Natural killer cell (primary cell): ENCODE measurements at regions not wholly inside any gene's neighbourhood (a gene's known extent, or its start where the extent isn't known, plus 50 kb on each side); places are given as distances from the start of the nearest gene placed in this dataset.

Source experiments
- ATAC-seq, 3 donors: fragments of 150-1000 bp in 2 of 3; fragments of 200-7000 bp in 1 of 3; cut with Tn5 transposase; 1 replicate in 1 of 3; 2 replicates in 2 of 3; pipeline ENCODE4 v1.10.0; 2021; ENCODE audit warnings: mild to moderate bottlenecking in 2 of 3, moderate library complexity in 2 of 3
- DNase-seq, 2 donors: peaks; one replicate each; pipeline versions ENCODE4 v3.0.0 to v3.0.0-alpha.2; 2013 to 2021; ENCODE audit warnings: mixed read lengths in 1 of 2
- H3K27ac ChIP-seq: one replicate; pipeline ENCODE4 v1.5.1; 2013; ENCODE audit warnings: mild to moderate bottlenecking, low read length
- H3K27me3 ChIP-seq: one replicate; pipeline ENCODE4 v1.6.1; 2013; ENCODE audit warnings: low read length; ENCODE audit not compliant: control insufficient read depth, insufficient read depth
- H3K36me3 ChIP-seq: one replicate; pipeline ENCODE4 v1.6.1; 2013; ENCODE audit warnings: low read length; ENCODE audit not compliant: control insufficient read depth, insufficient read depth
- H3K4me1 ChIP-seq: one replicate; pipeline ENCODE4 v1.6.1; 2013; ENCODE audit warnings: low read length; ENCODE audit not compliant: control insufficient read depth, insufficient read depth
- H3K4me3 ChIP-seq: one replicate; pipeline ENCODE4 v1.5.1; 2013; ENCODE audit warnings: low read length
- H3K9me3 ChIP-seq: one replicate; pipeline ENCODE4 v1.6.1; 2013; ENCODE audit warnings: low read length; ENCODE audit not compliant: control insufficient read depth, insufficient read depth
- H3K27ac Mint-ChIP-seq, 2 donors: one replicate each; pipeline ENCODE4 v1.8.0; 2022; ENCODE audit warnings: mild to moderate bottlenecking in 2 of 2, mixed read lengths in 2 of 2, moderate library complexity in 1 of 2
- H3K27me3 Mint-ChIP-seq, 2 donors: one replicate each; pipeline ENCODE4 v1.8.0; 2022; ENCODE audit warnings: low read depth in 2 of 2, mixed read lengths in 2 of 2
- H3K36me3 Mint-ChIP-seq: one replicate; pipeline ENCODE4 v1.8.0; 2022; ENCODE audit warnings: mixed read lengths
- H3K4me1 Mint-ChIP-seq, 2 donors: one replicate each; pipeline ENCODE4 v1.8.0; 2022; ENCODE audit warnings: mixed read lengths in 2 of 2
- H3K4me3 Mint-ChIP-seq: one replicate; pipeline ENCODE4 v1.8.0; 2022; ENCODE audit warnings: mild to moderate bottlenecking, moderate library complexity, mixed read lengths
- H3K9me3 Mint-ChIP-seq, 2 donors: one replicate each; pipeline ENCODE4 v1.8.0; 2022; ENCODE audit warnings: mixed read lengths in 2 of 2
- WGBS: methylation state at CpG from one replicate; pipeline ENCODE4 v1.1.7; 2013; ENCODE audit warnings: missing lambda C conversion rate; ENCODE audit not compliant: insufficient coverage; 5-methylcytosine and 5-hydroxymethylcytosine counted together
- intact Hi-C: fragments of 100-400 bp; cut with micrococcal nuclease; formaldehyde crosslinking; loops from one replicate; pipeline ENCODE4 v1.14.2; 2022
- TF ChIP-seq, protein P1 (sequence below): fragments of 200-600 bp; IDR thresholded peaks from one replicate; pipeline ENCODE4 v1.8.0; 2022; ENCODE audit warnings: antibody characterized with exemption

GRCh38 chr5:34450338-34450737 is 205.8 kb upstream of the RAI14 start:
- DNase-seq (no peak), ATAC-seq (no peak)
- H3K4me3 Mint-ChIP-seq: no peak overlapping the region
- Histone ChIP-seq H3K27me3 (no peaks in the 10 kb centered on the region), H3K27ac (no peak overlapping the region), H3K4me1 (no peaks in the 10 kb centered on the region), H3K9me3 (no peaks in the 10 kb centered on the region), H3K36me3 (no peaks in the 10 kb centered on the region), H3K4me3 (no peak overlapping the region)
- no peaks in the 10 kb centered on the region for H3K36me3 Mint-ChIP-seq
- no peaks in the 10 kb centered on the region for H3K9me3 Mint-ChIP-seq
- TF ChIP-seq, protein P1, sequence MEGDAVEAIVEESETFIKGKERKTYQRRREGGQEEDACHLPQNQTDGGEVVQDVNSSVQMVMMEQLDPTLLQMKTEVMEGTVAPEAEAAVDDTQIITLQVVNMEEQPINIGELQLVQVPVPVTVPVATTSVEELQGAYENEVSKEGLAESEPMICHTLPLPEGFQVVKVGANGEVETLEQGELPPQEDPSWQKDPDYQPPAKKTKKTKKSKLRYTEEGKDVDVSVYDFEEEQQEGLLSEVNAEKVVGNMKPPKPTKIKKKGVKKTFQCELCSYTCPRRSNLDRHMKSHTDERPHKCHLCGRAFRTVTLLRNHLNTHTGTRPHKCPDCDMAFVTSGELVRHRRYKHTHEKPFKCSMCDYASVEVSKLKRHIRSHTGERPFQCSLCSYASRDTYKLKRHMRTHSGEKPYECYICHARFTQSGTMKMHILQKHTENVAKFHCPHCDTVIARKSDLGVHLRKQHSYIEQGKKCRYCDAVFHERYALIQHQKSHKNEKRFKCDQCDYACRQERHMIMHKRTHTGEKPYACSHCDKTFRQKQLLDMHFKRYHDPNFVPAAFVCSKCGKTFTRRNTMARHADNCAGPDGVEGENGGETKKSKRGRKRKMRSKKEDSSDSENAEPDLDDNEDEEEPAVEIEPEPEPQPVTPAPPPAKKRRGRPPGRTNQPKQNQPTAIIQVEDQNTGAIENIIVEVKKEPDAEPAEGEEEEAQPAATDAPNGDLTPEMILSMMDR: no peak
- H3K4me1 Mint-ChIP-seq: no peaks in the 10 kb centered on the region
- H3K27me3 Mint-ChIP-seq: peaks cover 18 to 39% of the 10 kb centered on the region in 2 donors
- no peak overlapping the region for H3K27ac Mint-ChIP-seq
- intact Hi-C loops: no loop called here
- WGBS: 94% methylated on average over 2 of the region's 2 CpGs

DNA sequence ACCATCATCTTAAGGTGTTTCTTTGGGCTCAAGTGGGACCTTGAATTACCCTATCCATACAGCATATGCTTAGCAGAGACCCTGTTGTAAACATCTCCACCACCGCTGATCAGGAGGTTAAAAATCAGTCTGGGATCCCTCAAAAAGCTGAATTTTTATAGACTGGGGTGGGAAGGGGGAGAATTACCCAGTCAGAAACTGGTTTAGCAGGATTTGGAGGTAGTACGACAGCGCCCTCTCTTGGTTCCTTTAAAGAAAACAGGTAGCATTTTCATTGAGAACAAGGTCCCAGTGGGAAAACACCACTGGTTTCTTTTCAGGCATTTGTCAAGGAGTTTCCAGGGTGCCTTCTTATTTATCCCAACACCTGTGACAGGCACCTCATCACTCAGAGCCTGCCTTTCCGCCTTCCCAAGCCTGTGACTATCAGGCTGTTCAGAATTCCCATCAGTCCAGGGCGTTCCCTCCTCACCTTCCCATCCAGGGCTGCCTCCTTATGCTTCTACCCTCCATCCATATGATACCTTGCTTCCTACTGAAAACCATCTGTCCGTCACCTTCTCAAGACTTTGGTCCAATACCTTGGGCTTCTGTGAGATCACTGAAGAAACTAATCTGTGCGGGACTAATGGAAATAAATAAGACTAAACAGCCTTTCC is 203.8 kb upstream of the RAI14 start:
- Mint-ChIP-seq H3K36me3 (no peaks in the 10 kb centered on the region), H3K27me3 (peaks cover 21 to 27% of the 10 kb centered on the region in 2 donors), H3K27ac (no peak overlapping the region), H3K4me3 (no peak overlapping the region), H3K9me3 (no peaks in the 10 kb centered on the region), H3K4me1 (no peaks in the 10 kb centered on the region)
- no peak for DNase-seq
- H3K9me3 ChIP-seq: no peaks in the 10 kb centered on the region
- H3K36me3 ChIP-seq: no peaks in the 10 kb centered on the region
- H3K4me3 ChIP-seq: no peak overlapping the region
- no peaks in the 10 kb centered on the region for H3K27me3 ChIP-seq
- no peak for ATAC-seq
- H3K4me1 ChIP-seq: no peaks in the 10 kb centered on the region
- WGBS: 72% methylated on average over 5 of the region's 7 CpGs
- H3K27ac ChIP-seq: no peak overlapping the region
- TF ChIP-seq, protein P1: no peak
- intact Hi-C loops: no loop called here

DNA sequence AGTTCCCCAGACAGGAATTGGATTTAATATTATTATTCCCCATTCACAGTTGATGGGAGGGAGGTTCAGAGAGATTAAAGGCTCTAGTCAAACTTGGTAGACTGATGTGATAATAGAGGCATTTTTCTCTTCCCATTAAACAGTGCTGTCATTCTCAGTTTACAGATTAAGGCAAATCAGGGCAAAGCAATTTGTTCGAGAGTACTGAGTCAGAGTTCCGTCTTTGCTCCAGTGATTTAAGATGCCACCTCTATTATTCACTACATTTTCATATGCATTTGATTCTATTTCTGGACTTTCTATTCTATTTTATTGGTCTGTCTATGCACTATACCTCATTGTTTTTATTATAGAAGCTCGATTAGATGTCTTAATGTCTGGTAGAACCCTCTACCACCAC is 201.0 kb upstream of the RAI14 start:
- Histone ChIP-seq H3K9me3 (no peaks in the 10 kb centered on the region), H3K4me1 (no peaks in the 10 kb centered on the region)
- 73% methylated on average over 3 of the region's 3 CpGs for WGBS

More for the DNA sequence above, 201.0 kb upstream of the RAI14 start:
- Mint-ChIP-seq H3K27me3 (peaks cover 21 to 27% of the 10 kb centered on the region in 2 donors), H3K27ac (no peak overlapping the region), H3K9me3 (no peaks in the 10 kb centered on the region), H3K4me3 (no peak overlapping the region), H3K36me3 (no peaks in the 10 kb centered on the region), H3K4me1 (no peaks in the 10 kb centered on the region)
- ATAC-seq: no peak
- Histone ChIP-seq H3K27ac (no peak overlapping the region), H3K36me3 (no peaks in the 10 kb centered on the region), H3K27me3 (no peaks in the 10 kb centered on the region), H3K4me3 (no peak overlapping the region)
- no peak for DNase-seq
- TF ChIP-seq, protein P1: no peak
- intact Hi-C loops: no loop called here
